Right hindlimb (tissue), 1 donor: ENCODE measurements at regions not wholly inside any gene's neighbourhood (a gene's known extent, or its start where the extent isn't known, plus 50 kb on each side); places are given as distances from the start of the nearest gene placed in this dataset.
A peak's percentile ranks its signal among the peaks of the same experiment; 100 is the strongest.

Experiments
- DNase-seq: peaks from one replicate; pipeline ENCODE4 v3.0.0-alpha.2; 2018

GRCh38 chr11:15705891-15706290, 591.2 kb downstream of the INSC start:
- DNase-seq: no peak

- no peak for DNase-seq
Measured at GRCh38 chr11:15707194-15707593, 592.5 kb downstream of the INSC start.

- DNase-seq: peak; percentile 72
Measured at GRCh38 chr11:15707971-15708370, 593.2 kb downstream of the INSC start.

- DNase-seq: no peak
Measured at GRCh38 chr11:15710580-15711275, 596.0 kb downstream of the INSC start.

GRCh38 chr11:15711311-15711710, 596.6 kb downstream of the INSC start:
- no peak for DNase-seq

GRCh38 chr11:15714641-15715399, 600.1 kb downstream of the INSC start:
- no peak for DNase-seq

GRCh38 chr11:15716550-15716949, 601.8 kb downstream of the INSC start:
- DNase-seq: no peak

- DNase-seq: peak; percentile 58
Measured at GRCh38 chr11:15720460-15720859, 605.7 kb downstream of the INSC start.

- no peak for DNase-seq
Measured at GRCh38 chr11:15723966-15724365, 609.2 kb downstream of the INSC start.

- DNase-seq: no peak
Measured at GRCh38 chr11:15724601-15725000, 609.9 kb downstream of the INSC start.

GRCh38 chr11:15725246-15725645, 610.5 kb downstream of the INSC start:
- DNase-seq: no peak

- DNase-seq: no peak
Measured at GRCh38 chr11:15726221-15726746, 611.6 kb downstream of the INSC start.

- DNase-seq: no peak
Measured at GRCh38 chr11:15726893-15727519, 612.3 kb downstream of the INSC start.

- no peak for DNase-seq
Measured at GRCh38 chr11:15727520-15727914, 612.8 kb downstream of the INSC start.

GRCh38 chr11:15728207-15728606, 613.5 kb downstream of the INSC start:
- DNase-seq: no peak

GRCh38 chr11:15730263-15730994, 615.7 kb downstream of the INSC start:
- DNase-seq: no peak

GRCh38 chr11:15730995-15731385, 616.3 kb downstream of the INSC start:
- DNase-seq: peak; percentile 66

GRCh38 chr11:15735706-15736105, 620.6 kb downstream of the SOX6 start:
- DNase-seq: no peak

GRCh38 chr11:15737320-15737719, 619.0 kb downstream of the SOX6 start:
- no peak for DNase-seq

- no peak for DNase-seq
Measured at GRCh38 chr11:15738931-15739330, 617.4 kb downstream of the SOX6 start.

GRCh38 chr11:15742626-15743519, 613.5 kb downstream of the SOX6 start:
- DNase-seq: no peak

- DNase-seq: no peak
Measured at GRCh38 chr11:15744693-15745092, 611.7 kb downstream of the SOX6 start.
